ENCODE measurements at regions not wholly inside any gene's neighbourhood (a gene's known extent, or its start where the extent isn't known, plus 50 kb on each side); places are given as distances from the start of the nearest gene placed in this dataset.

DNA sequence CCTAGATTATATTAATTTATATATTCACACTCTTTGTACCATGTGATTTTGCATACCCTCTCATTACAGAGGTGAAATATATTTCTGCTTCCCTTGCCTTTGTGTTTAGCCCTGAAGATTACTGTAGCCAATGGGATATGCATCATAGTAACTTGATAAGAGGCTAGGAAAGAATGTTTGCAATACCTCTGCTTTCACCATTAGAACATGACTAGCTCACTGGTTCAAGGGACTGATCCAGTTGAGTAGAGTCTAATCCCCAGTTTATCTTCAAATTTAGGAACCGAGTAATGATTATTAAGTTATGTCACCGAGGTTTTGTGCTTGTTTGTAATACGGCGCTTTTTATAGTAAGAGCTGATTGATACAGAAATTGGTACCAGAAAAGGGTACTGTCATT lies 552.6 kb upstream of the GJE1 start:
- TF ChIP-seq, protein P1, sequence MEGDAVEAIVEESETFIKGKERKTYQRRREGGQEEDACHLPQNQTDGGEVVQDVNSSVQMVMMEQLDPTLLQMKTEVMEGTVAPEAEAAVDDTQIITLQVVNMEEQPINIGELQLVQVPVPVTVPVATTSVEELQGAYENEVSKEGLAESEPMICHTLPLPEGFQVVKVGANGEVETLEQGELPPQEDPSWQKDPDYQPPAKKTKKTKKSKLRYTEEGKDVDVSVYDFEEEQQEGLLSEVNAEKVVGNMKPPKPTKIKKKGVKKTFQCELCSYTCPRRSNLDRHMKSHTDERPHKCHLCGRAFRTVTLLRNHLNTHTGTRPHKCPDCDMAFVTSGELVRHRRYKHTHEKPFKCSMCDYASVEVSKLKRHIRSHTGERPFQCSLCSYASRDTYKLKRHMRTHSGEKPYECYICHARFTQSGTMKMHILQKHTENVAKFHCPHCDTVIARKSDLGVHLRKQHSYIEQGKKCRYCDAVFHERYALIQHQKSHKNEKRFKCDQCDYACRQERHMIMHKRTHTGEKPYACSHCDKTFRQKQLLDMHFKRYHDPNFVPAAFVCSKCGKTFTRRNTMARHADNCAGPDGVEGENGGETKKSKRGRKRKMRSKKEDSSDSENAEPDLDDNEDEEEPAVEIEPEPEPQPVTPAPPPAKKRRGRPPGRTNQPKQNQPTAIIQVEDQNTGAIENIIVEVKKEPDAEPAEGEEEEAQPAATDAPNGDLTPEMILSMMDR (IDR thresholded peaks at IDR 0.05; ENCODE audit: insufficient read depth, low read depth, low read length, missing control alignments): no peak
- DNase-seq (ENCODE audit: low read depth): no peak
- no peak overlapping the region for H3K4me3 ChIP-seq (ENCODE audit: low read length)

DNA sequence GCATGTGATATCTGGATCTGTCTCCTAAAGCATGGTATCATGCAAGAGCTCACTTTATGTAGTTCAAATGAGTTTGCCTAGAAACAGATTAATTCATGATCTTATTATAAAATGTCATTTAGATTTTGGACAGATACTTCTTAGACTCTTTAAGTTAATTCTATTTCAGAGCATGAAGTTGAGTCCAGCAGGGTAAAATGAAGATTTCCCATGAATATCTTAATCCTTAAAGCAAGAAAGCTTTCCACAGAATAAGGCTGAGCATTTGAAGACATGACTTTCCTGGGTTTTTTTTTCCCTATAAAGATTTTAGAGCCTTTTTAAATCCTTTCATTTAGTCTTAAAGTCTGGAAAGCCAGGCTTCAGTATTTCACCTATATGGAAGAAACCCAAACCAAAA lies 556.0 kb upstream of the GJE1 start:
- DNase-seq (ENCODE audit: low read depth): no peak
- TF ChIP-seq, protein P1 (IDR thresholded peaks at IDR 0.05; ENCODE audit: insufficient read depth, low read depth, low read length, missing control alignments): no peak
- no peak overlapping the region for H3K4me3 ChIP-seq (ENCODE audit: low read length)

DNA sequence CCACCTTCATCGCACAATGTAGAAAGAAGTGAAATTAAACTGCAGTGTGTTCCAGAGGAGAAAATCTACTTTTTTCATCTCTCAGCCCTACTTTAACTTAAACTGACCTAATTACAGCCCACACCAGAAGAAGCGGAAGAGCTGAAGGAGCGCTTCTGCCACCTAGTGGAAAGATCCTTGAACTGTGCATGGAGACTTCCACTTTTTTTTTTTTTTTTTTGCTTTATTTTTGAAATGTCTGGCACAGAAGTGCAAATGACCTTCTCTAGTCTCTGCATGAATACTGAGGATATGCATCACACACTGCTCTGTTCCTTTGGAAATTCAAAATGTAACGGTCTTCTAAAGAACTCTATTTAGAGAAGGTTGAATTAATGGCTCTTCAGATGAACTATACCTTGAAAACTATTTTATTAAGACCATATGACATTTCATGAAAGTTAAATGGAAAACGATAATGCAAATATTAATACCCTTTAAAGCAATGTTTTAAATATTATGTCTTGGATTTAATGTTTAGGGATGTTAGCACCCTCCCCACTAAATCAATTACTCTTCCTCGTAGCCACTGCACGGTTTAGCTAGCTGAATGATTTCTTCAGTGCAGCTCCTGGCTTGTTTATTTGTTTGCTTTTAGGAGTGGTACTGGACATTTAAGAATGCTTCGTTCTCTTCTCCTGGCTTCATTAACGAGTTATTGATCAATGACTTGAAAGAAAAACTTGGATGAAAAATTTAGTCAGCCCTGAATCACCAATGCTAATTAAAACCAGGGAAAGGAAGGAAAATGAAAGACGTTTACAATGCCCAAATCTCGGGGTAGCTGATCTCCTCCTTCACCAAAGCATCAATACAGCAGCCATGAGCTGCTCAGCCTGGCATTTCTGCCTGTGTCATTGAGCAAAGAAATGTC lies 569.6 kb upstream of the GJE1 start:
- TF ChIP-seq, protein P1 (IDR thresholded peaks at IDR 0.05; ENCODE audit: insufficient read depth, low read depth, low read length, missing control alignments): peak; percentile 93
- DNase-seq (ENCODE audit: low read depth): peak; percentile 77
- H3K4me3 ChIP-seq (ENCODE audit: low read length): no peak overlapping the region

DNA sequence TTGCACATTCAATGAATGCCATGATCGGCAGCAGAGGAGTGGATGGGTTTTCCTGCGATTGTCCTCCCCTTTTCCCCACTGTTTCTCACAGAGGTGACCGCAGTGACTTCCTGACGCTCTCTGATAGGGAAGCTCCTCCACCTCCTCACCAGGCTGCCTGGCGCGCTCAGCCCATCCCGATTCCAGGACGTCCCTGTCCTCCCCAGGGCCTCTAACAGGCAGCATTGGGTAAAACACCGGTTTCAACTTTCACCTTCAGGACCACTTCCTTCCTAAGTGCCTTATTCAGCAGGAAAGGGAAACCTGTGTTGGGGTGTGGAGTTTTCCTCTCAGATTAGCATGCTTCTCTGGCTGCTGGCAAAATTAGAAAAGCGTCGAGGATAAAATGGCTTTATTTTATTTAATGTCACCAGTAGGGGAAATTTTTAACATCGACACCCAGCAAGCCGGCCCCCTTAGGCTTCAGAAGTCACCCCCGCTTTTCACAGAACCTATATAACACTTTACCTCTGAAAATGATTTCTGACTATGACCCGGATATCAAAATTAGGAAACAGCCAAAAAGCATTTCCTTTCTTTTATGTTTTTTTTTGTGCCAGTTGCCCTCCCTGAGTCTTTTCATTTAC lies 570.4 kb upstream of the GJE1 start:
- TF ChIP-seq, protein P1 (IDR thresholded peaks at IDR 0.05; ENCODE audit: insufficient read depth, low read depth, low read length, missing control alignments): no peak
- DNase-seq (ENCODE audit: low read depth): no peak
- no peak overlapping the region for H3K4me3 ChIP-seq (ENCODE audit: low read length)

DNA sequence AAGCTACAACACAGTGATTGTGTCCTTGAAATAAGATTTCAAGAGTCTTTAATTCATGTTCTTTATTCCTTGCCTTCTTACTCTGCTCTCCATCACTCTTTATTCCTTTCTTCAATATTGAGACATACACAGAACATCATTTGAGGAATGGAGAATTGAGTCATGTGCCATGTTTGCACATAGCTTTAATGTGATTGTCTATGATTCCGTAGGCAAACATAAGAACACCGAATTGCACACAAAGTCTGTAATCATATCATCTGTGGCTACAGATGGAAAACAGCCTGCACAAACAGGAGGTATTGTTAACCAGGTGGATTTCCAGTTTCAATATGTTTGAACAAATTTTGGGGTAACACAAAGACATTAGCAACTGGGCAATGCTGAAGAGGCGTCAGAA lies 571.6 kb upstream of the GJE1 start:
- DNase-seq (ENCODE audit: low read depth): peak; percentile 44
- H3K4me3 ChIP-seq (ENCODE audit: low read length): no peak overlapping the region
- TF ChIP-seq, protein P1 (IDR thresholded peaks at IDR 0.05; ENCODE audit: insufficient read depth, low read depth, low read length, missing control alignments): no peak

DNA sequence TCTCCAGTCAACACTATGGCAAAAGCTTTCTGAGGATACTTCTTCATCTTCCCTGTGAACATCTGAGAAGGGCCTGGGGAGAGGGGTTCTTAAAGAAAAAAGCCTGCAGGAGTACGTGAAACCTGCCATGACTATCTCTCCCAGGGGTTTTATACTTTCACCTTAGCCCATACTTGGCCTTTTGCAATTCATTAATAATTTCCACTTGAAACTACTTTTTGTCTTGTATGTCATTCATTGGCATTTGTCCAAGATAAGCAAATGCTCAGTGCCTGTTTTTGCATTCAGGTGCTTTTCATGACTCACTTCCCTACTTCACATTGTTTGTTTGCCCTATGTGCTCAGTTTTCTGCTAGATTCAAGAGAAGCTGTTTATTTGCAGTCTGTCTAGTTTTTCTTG lies 580.3 kb upstream of the GJE1 start:
- peak; percentile 97 for DNase-seq (ENCODE audit: low read depth)
- H3K4me3 ChIP-seq (ENCODE audit: low read length): no peak overlapping the region
- TF ChIP-seq, protein P1 (IDR thresholded peaks at IDR 0.05; ENCODE audit: insufficient read depth, low read depth, low read length, missing control alignments): no peak

Measured in epithelial cell of esophagus (primary cell).